HEK293 (cell line): ENCODE measurements at regions not wholly inside any gene's neighbourhood (a gene's known extent, or its start where the extent isn't known, plus 50 kb on each side); places are given as distances from the start of the nearest gene placed in this dataset.

Experiments
- GLI4 ChIP-seq: fragments of 450-650 bp; formaldehyde crosslinking; IDR thresholded peaks from 2 replicates; pipeline ENCODE4 v1.5.1; 2016; ENCODE audit warnings: missing biosample characterization, missing genetic modification characterization
- KLF16 ChIP-seq: fragments of 450-650 bp; formaldehyde crosslinking; IDR thresholded peaks from 2 replicates; pipeline ENCODE4 v1.5.1; 2017; ENCODE audit warnings: missing biosample characterization, missing genetic modification characterization
- ZFHX2 ChIP-seq: fragments of 450-650 bp; formaldehyde crosslinking; conservative IDR thresholded peaks from 2 replicates; pipeline ENCODE4 v1.5.1; 2016; ENCODE audit warnings: missing biosample characterization, missing genetic modification characterization
- TF ChIP-seq, protein P1 (sequence below): fragments of 450-650 bp; formaldehyde crosslinking; IDR thresholded peaks from 2 replicates; pipeline ENCODE4 v1.5.1; 2016; ENCODE audit warnings: missing biosample characterization, missing genetic modification characterization

DNA sequence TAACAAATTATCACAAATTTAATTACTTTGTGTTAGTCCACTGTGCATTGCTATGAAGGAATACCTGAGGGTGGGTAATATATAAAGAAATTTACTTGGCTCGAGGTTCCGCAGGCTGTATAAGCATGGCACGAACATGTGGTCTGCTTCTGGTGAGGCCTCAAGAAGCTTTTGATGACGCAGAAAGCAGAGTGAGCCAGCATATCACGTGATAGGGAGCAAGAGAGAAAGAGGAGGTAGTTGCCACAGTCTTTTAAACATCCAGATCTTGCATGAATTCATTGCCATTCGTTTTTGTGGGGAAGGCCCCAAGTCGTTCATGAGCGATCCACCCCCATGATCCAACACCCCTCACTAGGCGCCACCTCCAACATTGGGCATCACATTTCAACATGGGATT lies 733.7 kb downstream of the GRIK2 start:
- TF ChIP-seq, protein P1, sequence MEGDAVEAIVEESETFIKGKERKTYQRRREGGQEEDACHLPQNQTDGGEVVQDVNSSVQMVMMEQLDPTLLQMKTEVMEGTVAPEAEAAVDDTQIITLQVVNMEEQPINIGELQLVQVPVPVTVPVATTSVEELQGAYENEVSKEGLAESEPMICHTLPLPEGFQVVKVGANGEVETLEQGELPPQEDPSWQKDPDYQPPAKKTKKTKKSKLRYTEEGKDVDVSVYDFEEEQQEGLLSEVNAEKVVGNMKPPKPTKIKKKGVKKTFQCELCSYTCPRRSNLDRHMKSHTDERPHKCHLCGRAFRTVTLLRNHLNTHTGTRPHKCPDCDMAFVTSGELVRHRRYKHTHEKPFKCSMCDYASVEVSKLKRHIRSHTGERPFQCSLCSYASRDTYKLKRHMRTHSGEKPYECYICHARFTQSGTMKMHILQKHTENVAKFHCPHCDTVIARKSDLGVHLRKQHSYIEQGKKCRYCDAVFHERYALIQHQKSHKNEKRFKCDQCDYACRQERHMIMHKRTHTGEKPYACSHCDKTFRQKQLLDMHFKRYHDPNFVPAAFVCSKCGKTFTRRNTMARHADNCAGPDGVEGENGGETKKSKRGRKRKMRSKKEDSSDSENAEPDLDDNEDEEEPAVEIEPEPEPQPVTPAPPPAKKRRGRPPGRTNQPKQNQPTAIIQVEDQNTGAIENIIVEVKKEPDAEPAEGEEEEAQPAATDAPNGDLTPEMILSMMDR, result no peak
- no peak for TF ChIP-seq GLI4 (tag by site-specific recombination)
- no peak for TF ChIP-seq KLF16 (tag by site-specific recombination)
- TF ChIP-seq ZFHX2 (tag by site-specific recombination), result no peak
